K562 (cell line): ENCODE measurements at regions not wholly inside any gene's neighbourhood (a gene's known extent, or its start where the extent isn't known, plus 50 kb on each side); places are given as distances from the start of the nearest gene placed in this dataset.
A peak's percentile ranks its signal among the peaks of the same experiment; 100 is the strongest.

Experiments
- ATAC-seq: fragments of 200-7000 bp; cut with Tn5 transposase; 3 replicates; pipeline ENCODE4 v1.9.1; 2020; ENCODE audit warnings: moderate library complexity
- BruUV-seq: library from RNA; stranded (reverse); fragments of 400-500 nt; replicated peaks from 2 replicates; lab custom pipeline; 2021; lab: Mats Ljungman, UMichigan
- CTCF ChIA-PET: fragments of 300-600 bp; formaldehyde crosslinking; extraction: SDS; loops from one replicate; lab custom pipeline; 2021; ENCODE audit warnings: low intra/inter-chr PET ratio; lab: Yijun Ruan, JAX
- POLR2A ChIA-PET: fragments of 300-600, 350-650 bp; sonication (Branson Sonifier 250); formaldehyde crosslinking; extraction: SDS; loops from one replicate; lab custom pipeline; 2021; ENCODE audit warnings: antibody characterized with exemption, inconsistent platforms; lab: Yijun Ruan, JAX
- DNase-seq, 4 experiments: peaks; one replicate each; pipeline versions ENCODE4 v3.0.0 to v3.0.0-alpha.2; 2011 to 2018; ENCODE audit warnings: low spot score in 3 of 4, mixed read lengths in 3 of 4; ENCODE audit errors: extremely low read depth in 1 of 4
- FAIRE-seq: peaks from 2 replicates; lab custom pipeline; 2011; peaks lifted over from hg19 to GRCh38; lab: Jason Lieb, UNC
- H2AFZ ChIP-seq: 2 replicates; pipeline ENCODE4 v1.6.0; 2011; ENCODE audit warnings: low read depth, low read length, control low read depth, inconsistent platforms
- H3K27ac ChIP-seq: fragments of 200-600 bp; 3 replicates; pipeline ENCODE4 v1.8.0; 2011; ENCODE audit warnings: low read depth, mild to moderate bottlenecking, control low read depth, inconsistent platforms, low read length, moderate library complexity, mixed read lengths; ENCODE audit errors: extremely low read depth
- H3K27me3 ChIP-seq, 2 experiments: fragments of 300-600 bp in 1 of 2; 2 replicates in 1 of 2; 3 replicates in 1 of 2; pipeline versions ENCODE4 v1.6.0 to v1.8.0; 2011; ENCODE audit warnings: inconsistent platforms in 2 of 2, low read length in 2 of 2, mild to moderate bottlenecking in 1 of 2, mixed read lengths in 1 of 2, moderate library complexity in 1 of 2; ENCODE audit not compliant: control insufficient read depth in 2 of 2, insufficient read depth in 2 of 2
- H3K36me3 ChIP-seq: fragments of 300-600 bp; 3 replicates; pipeline ENCODE4 v1.8.0; 2011; ENCODE audit warnings: mild to moderate bottlenecking, low read length, inconsistent platforms; ENCODE audit not compliant: control insufficient read depth, insufficient read depth
- H3K4me1 ChIP-seq, 2 experiments: fragments of 200-600 bp in 1 of 2; replicated peaks in 1 of 2; 2 replicates in 1 of 2; 3 replicates in 1 of 2; pipeline versions ENCODE4 v1.5.1 to v1.8.0; 2011; ENCODE audit warnings: inconsistent platforms in 2 of 2, low read length in 2 of 2, mild to moderate bottlenecking in 1 of 2, mixed read lengths in 1 of 2, moderate library complexity in 1 of 2; ENCODE audit not compliant: control insufficient read depth in 2 of 2, insufficient read depth in 2 of 2
- H3K4me2 ChIP-seq: 2 replicates; pipeline ENCODE4 v1.6.1; 2011; ENCODE audit warnings: low read length, control low read depth, inconsistent platforms, mixed read lengths; ENCODE audit not compliant: insufficient read depth
- H3K4me3 ChIP-seq: fragments of 200-600 bp; sonication (generic), shearing (Covaris generic); 2 replicates; pipeline ENCODE4 v1.5.1; 2016; ENCODE audit warnings: control low read depth, inconsistent platforms
- H3K79me2 ChIP-seq: fragments of 200-600 bp; 3 replicates; pipeline ENCODE4 v1.8.0; 2011; ENCODE audit warnings: low read length, inconsistent platforms; ENCODE audit not compliant: control insufficient read depth, insufficient read depth
- H3K9ac ChIP-seq, 2 experiments: 2 replicates each; pipeline versions ENCODE4 v1.6.0 to v1.6.1; 2011; ENCODE audit warnings: low read depth in 2 of 2, low read length in 2 of 2, control low read depth in 1 of 2, inconsistent platforms in 1 of 2, mild to moderate bottlenecking in 1 of 2, mixed read lengths in 1 of 2; ENCODE audit not compliant: insufficient read depth in 1 of 2
- H3K9me1 ChIP-seq: one replicate; pipeline ENCODE4 v1.6.0; 2011; ENCODE audit warnings: inconsistent platforms, mild to moderate bottlenecking, low read length, moderate library complexity; ENCODE audit not compliant: control insufficient read depth, insufficient read depth
- H3K9me3 ChIP-seq: replicated peaks from 2 replicates; pipeline ENCODE4 v1.5.1; 2011; ENCODE audit warnings: low read depth, low read length, inconsistent platforms; ENCODE audit not compliant: control insufficient read depth, insufficient read depth
- H4K20me1 ChIP-seq: replicated peaks from 2 replicates; pipeline ENCODE4 v1.6.1; 2011; ENCODE audit warnings: low read length, inconsistent platforms, mixed read lengths; ENCODE audit not compliant: control insufficient read depth, insufficient read depth
- CBFA2T2 ChIP-seq: fragments of 450-650 bp; conservative IDR thresholded peaks from 2 replicates; pipeline ENCODE4 v1.6.1; 2017; ENCODE audit warnings: mild to moderate bottlenecking
- CBFA2T3 ChIP-seq: fragments of 450-650 bp; IDR thresholded peaks from 2 replicates; pipeline ENCODE4 v1.6.1; 2017
- NCOA1 ChIP-seq: fragments of 450-650 bp; IDR thresholded peaks from 2 replicates; pipeline ENCODE4 v1.6.1; 2016; ENCODE audit warnings: low read depth
- NFE2L1 ChIP-seq: fragments of 450-650 bp; IDR thresholded peaks from 2 replicates; pipeline ENCODE4 v1.6.1; 2016; ENCODE audit warnings: missing genetic modification characterization, low read depth, mild to moderate bottlenecking, missing compliant biosample characterization, moderate library complexity, borderline replicate concordance
- WGBS: fragments of 100-300 bp; shearing (Covaris generic); methylation state at CpG from one replicate; pipeline ENCODE4 v1.1.6; 2016; ENCODE audit warnings: low coverage, mixed read lengths; ENCODE audit not compliant: insufficient coverage; ENCODE audit errors: missing lambda C conversion rate; 5-methylcytosine and 5-hydroxymethylcytosine counted together
- in situ Hi-C: fragments of 300-500 bp; cut with MboI; formaldehyde crosslinking; loops from 4 replicates; pipeline ENCODE4 v1.15.0; 2018; ENCODE audit warnings: inconsistent platforms, mixed read lengths
- intact Hi-C: fragments of 100-400 bp; cut with micrococcal nuclease; formaldehyde crosslinking; loops from 2 replicates; pipeline ENCODE4 v1.14.2; 2022
- TF ChIP-seq, protein P1 (sequence below): fragments of 450-650 bp; formaldehyde crosslinking; IDR thresholded peaks from 2 replicates; pipeline ENCODE4 v1.4.0; 2022; ENCODE audit warnings: missing genetic modification characterization

GRCh38 chr12:105843986-105844760 is 294.6 kb downstream of the NUAK1 start:
- BruUV-seq, result no TSS peak
- H3K9me3 ChIP-seq, result no peaks in the 10 kb centered on the region
- DNase-seq, result peak in 3 of 4 experiments; percentile 6 to 15 (median 9)
- 16% methylated on average over 11 of the region's 11 CpGs for WGBS
- no peaks in the 10 kb centered on the region for H3K79me2 ChIP-seq
- no peaks in the 10 kb centered on the region for H3K36me3 ChIP-seq
- no peak for FAIRE-seq
- no peak overlapping the region for H3K4me2 ChIP-seq
- CTCF ChIA-PET, result no interaction called here
- no peak for ATAC-seq
- POLR2A ChIA-PET, result interaction anchor here (0.6 kb wide), 1 partner anchor 50 kb away, joined by 3 read pairs; no protein-coding TSS in a partner anchor
- intact Hi-C loops (no loop called here), in situ Hi-C loops (no loop called here)
- no peaks in the 10 kb centered on the region for H3K27me3 ChIP-seq
- H3K9ac ChIP-seq, result no peak overlapping the region
- TF ChIP-seq CBFA2T3 (peak; percentile 36), NCOA1 (no peak), CBFA2T2 (peak; percentile 26; the same call in 1 of the 2 replicates)
- H3K4me3 ChIP-seq, result no peak overlapping the region
- H3K27ac ChIP-seq, result no peak overlapping the region
- peaks cover 0 to 16% of the 10 kb centered on the region in 2 experiments; a peak in 2 of 5 replicates for H3K4me1 ChIP-seq
- H2AFZ ChIP-seq, result no peak overlapping the region
- H4K20me1 ChIP-seq, result no peaks in the 10 kb centered on the region
- H3K9me1 ChIP-seq, result no peaks in the 10 kb centered on the region

DNA sequence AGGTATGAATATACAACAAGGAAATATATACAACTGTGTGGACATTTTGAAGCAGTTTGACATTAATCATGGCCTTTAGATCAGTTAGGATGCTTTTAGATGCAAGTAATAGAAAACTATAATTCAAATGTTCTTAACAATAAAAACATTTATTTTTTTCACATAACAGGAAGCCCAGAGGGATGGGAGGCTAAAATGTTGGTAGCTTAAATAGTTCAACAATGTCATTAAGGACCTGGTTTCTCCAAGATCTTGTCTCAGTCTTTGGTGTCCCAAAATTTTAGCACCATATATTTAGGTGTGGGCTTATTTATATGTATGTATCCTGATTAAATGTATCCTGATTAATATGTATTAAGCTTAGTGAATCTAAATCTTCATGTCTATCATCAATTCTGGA is 292.4 kb downstream of the NUAK1 start:
- no peak for ATAC-seq
- H3K27ac ChIP-seq, result no peak overlapping the region
- TF ChIP-seq NFE2L1 (tag), result no peak
- TF ChIP-seq, protein P1, sequence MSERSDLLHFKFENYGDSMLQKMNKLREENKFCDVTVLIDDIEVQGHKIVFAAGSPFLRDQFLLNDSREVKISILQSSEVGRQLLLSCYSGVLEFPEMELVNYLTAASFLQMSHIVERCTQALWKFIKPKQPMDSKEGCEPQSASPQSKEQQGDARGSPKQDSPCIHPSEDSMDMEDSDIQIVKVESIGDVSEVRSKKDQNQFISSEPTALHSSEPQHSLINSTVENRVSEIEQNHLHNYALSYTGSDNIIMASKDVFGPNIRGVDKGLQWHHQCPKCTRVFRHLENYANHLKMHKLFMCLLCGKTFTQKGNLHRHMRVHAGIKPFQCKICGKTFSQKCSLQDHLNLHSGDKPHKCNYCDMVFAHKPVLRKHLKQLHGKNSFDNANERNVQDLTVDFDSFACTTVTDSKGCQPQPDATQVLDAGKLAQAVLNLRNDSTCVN (CRISPR knock-in tag), result no peak
- TF ChIP-seq, all 486 proteins: peak for 0
- CTCF ChIA-PET, result no interaction called here
- Histone ChIP-seq H3K9ac (no peak overlapping the region), H3K4me2 (no peak overlapping the region), H3K79me2 (no peaks in the 10 kb centered on the region), H3K4me3 (no peak overlapping the region), H3K36me3 (no peaks in the 10 kb centered on the region), H2AFZ (no peak overlapping the region), H3K9me3 (no peaks in the 10 kb centered on the region), H3K4me1 (peaks cover 0 to 3% of the 10 kb centered on the region in 2 experiments; a peak in 2 of 5 replicates), H3K27me3 (no peaks in the 10 kb centered on the region), H4K20me1 (no peaks in the 10 kb centered on the region), H3K9me1 (no peaks in the 10 kb centered on the region)
- in situ Hi-C loops (no loop called here), intact Hi-C loops (no loop called here)
- no TSS peak for BruUV-seq
- POLR2A ChIA-PET, result interaction anchor here (0.6 to 1.1 kb wide), 2 partner anchors 15 to 21 kb away, joined by 3 read pairs; no protein-coding TSS in a partner anchor
- FAIRE-seq, result no peak
- no peak for DNase-seq
